ENCODE measurements at regions not wholly inside any gene's neighbourhood (a gene's known extent, or its start where the extent isn't known, plus 50 kb on each side); places are given as distances from the start of the nearest gene placed in this dataset.

DNA sequence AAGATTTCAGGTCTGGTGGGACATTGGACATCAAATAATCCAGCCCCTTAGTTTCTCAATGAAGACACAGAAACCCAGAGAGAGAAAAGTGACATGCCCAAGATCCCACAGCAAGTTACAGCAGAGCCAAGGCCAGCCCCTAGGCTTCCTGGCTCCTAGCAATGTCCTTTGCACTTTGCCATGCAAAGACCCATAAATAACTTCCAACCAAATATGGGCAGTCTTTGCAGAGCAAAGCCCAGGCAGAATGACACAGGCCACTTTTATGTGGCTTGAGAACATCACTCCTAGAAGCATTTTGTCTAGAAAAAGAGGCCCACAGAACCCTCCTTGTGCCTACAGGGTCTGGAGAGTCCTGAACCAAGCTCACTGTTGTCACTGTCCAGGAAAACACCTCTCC lies 78.1 kb upstream of the ATP6AP2 start:
- Mint-ChIP-seq H3K4me3 (no peak overlapping the region), H3K36me3 (ENCODE audit: low read depth) (no peaks in the 10 kb centered on the region), H3K27me3 (peaks cover 61% of the 10 kb centered on the region), H3K4me1 (ENCODE audit: low read depth) (no peaks in the 10 kb centered on the region), H3K9me3 (no peaks in the 10 kb centered on the region), H3K27ac (no peak overlapping the region)
- no peak for DNase-seq

- H3K4me3 Mint-ChIP-seq, result no peak overlapping the region
- no peaks in the 10 kb centered on the region for H3K36me3 Mint-ChIP-seq (ENCODE audit: low read depth)
- no peak overlapping the region for H3K27ac Mint-ChIP-seq
- no peaks in the 10 kb centered on the region for H3K9me3 Mint-ChIP-seq
- H3K4me1 Mint-ChIP-seq (ENCODE audit: low read depth), result no peaks in the 10 kb centered on the region
- DNase-seq, result no peak
- peaks cover 63% of the 10 kb centered on the region for H3K27me3 Mint-ChIP-seq
Measured at GRCh38 chrX:40501164-40501855, 79.5 kb upstream of the ATP6AP2 start.

DNA sequence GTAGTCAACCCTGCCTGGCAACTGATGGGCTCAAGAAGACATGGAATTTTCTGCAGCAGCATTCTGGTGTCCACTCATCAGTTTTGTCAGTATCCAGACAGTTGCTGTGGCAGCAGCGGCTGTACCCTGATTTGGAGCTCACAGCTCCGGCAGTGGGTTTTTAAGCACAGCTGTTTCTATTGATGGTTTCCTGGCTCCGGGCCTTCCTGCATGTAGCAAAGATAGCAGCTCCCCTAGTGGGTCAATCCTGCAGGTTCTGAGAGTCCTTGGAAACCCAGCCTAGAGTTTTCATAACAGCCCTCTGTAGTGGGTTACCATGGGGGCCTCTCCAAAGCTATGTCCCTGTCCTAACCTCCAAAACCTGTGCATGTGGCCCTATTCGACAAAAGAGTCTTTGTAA lies 84.0 kb upstream of the ATP6AP2 start:
- Mint-ChIP-seq H3K27ac (no peak overlapping the region), H3K9me3 (no peaks in the 10 kb centered on the region), H3K36me3 (ENCODE audit: low read depth) (no peaks in the 10 kb centered on the region), H3K4me3 (no peak overlapping the region), H3K4me1 (ENCODE audit: low read depth) (no peaks in the 10 kb centered on the region), H3K27me3 (peaks cover 67% of the 10 kb centered on the region)
- no peak for DNase-seq

GRCh38 chrX:40495659-40496058 lies 85.1 kb upstream of the ATP6AP2 start:
- Mint-ChIP-seq H3K27me3 (peaks cover 64% of the 10 kb centered on the region), H3K36me3 (ENCODE audit: low read depth) (no peaks in the 10 kb centered on the region), H3K27ac (no peak overlapping the region), H3K4me3 (no peak overlapping the region), H3K9me3 (no peaks in the 10 kb centered on the region), H3K4me1 (ENCODE audit: low read depth) (no peaks in the 10 kb centered on the region)
- no peak for DNase-seq

DNA sequence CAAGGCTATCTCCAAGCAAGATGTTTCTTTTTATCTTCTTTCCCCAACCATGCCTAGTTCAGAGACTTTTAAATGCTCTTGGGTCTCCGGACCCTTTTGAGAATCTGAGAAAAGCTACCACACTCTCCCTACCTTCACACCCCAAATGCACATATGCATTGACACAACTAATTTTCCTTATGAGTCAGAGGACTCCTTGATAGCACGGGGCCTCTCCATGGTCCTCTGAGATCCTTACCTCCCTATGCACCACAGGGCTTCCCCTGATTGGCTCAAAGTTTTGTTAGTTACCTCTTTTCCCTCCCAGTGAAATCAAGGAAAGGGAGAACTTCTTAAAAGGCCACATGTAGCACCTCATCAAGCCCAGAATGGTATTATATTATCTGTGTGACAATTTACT lies 86.8 kb upstream of the ATP6AP2 start:
- H3K27ac Mint-ChIP-seq, result no peak overlapping the region
- no peaks in the 10 kb centered on the region for H3K9me3 Mint-ChIP-seq
- no peaks in the 10 kb centered on the region for H3K36me3 Mint-ChIP-seq (ENCODE audit: low read depth)
- DNase-seq, result no peak
- H3K27me3 Mint-ChIP-seq, result peaks cover 72% of the 10 kb centered on the region
- H3K4me1 Mint-ChIP-seq (ENCODE audit: low read depth), result no peaks in the 10 kb centered on the region
- no peak overlapping the region for H3K4me3 Mint-ChIP-seq

DNA sequence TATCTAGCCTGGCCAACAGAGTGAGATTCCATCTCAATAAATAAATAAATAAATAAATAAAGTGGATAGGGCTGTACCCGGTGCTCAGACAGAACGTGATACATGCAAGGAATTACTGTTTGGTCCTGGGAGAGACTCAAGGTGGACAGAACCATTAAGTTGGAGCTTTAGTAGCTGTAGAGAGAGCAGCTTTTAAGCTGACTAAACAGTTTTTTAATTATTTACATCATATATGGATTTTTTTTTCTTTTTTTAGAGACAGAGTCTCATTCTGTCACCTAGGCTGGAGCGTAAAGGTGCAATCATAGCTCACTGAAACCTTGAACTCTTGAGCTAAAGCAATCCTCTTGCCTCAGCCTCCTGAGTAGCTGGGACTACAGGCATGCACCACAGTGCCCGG lies 92.5 kb upstream of the ATP6AP2 start:
- no peak overlapping the region for H3K27ac Mint-ChIP-seq
- peaks cover 3% of the 10 kb centered on the region for H3K4me1 Mint-ChIP-seq (ENCODE audit: low read depth)
- no peak overlapping the region for H3K4me3 Mint-ChIP-seq
- H3K36me3 Mint-ChIP-seq (ENCODE audit: low read depth), result no peaks in the 10 kb centered on the region
- peaks cover 6% of the 10 kb centered on the region for H3K9me3 Mint-ChIP-seq
- no peak for DNase-seq
- peaks cover 46% of the 10 kb centered on the region for H3K27me3 Mint-ChIP-seq

GRCh38 chrX:40485973-40486372 lies 94.8 kb upstream of the ATP6AP2 start:
- Mint-ChIP-seq H3K27me3 (peaks cover 47% of the 10 kb centered on the region), H3K36me3 (ENCODE audit: low read depth) (no peaks in the 10 kb centered on the region), H3K4me3 (no peak overlapping the region), H3K4me1 (ENCODE audit: low read depth) (peaks cover 3% of the 10 kb centered on the region), H3K9me3 (peaks cover 6% of the 10 kb centered on the region), H3K27ac (no peak overlapping the region)
- no peak for DNase-seq

- no peak for DNase-seq
- H3K4me1 Mint-ChIP-seq (ENCODE audit: low read depth), result peaks cover 3% of the 10 kb centered on the region
- H3K9me3 Mint-ChIP-seq, result peaks cover 6% of the 10 kb centered on the region
- H3K27me3 Mint-ChIP-seq, result peaks cover 49% of the 10 kb centered on the region
- H3K4me3 Mint-ChIP-seq, result no peak overlapping the region
- no peaks in the 10 kb centered on the region for H3K36me3 Mint-ChIP-seq (ENCODE audit: low read depth)
- H3K27ac Mint-ChIP-seq, result no peak overlapping the region
Measured at GRCh38 chrX:40485102-40485826, 95.5 kb upstream of the ATP6AP2 start.

DNA sequence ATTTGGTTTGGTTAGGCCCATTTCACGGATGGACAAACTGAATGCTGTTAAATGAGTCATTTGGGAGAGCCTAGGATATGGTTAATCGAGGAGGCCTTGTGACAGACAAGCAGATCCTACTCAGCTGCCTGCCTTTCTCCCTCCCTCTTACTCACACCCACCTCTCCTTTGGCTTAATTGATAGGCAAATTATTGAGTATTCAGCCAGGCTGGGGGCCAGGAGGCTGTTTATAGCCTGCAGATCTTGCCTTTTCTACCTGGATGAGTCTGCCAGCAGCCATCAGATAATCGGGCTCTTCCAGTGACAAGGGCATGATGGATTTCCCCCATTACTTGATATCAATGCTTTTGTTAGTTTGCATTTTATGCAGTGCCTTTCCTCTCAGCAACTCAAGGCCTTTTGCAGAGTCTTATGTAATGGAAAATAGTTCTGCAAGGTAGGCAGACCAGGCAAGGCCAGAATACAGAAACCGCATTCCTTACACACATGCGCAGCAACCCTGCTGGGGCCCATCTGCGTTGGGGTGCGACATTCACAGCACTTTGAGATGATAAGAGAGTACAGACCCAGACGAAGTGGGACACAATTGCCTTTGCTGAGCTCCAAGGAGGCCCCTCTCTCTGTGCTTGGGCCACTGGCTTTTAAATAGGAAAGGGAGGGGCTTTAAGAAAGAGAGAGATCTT lies 96.2 kb upstream of the ATP6AP2 start:
- Mint-ChIP-seq H3K36me3 (ENCODE audit: low read depth) (no peaks in the 10 kb centered on the region), H3K27me3 (peaks cover 50% of the 10 kb centered on the region), H3K9me3 (peaks cover 6% of the 10 kb centered on the region), H3K27ac (no peak overlapping the region), H3K4me3 (no peak overlapping the region), H3K4me1 (ENCODE audit: low read depth) (peaks cover 3% of the 10 kb centered on the region)
- DNase-seq, result no peak

GRCh38 chrX:40483502-40483901 lies 97.3 kb upstream of the ATP6AP2 start:
- Mint-ChIP-seq H3K27ac (no peak overlapping the region), H3K4me3 (no peak overlapping the region), H3K36me3 (ENCODE audit: low read depth) (no peaks in the 10 kb centered on the region), H3K9me3 (peaks cover 6% of the 10 kb centered on the region), H3K4me1 (ENCODE audit: low read depth) (peaks cover 3% of the 10 kb centered on the region), H3K27me3 (peaks cover 52% of the 10 kb centered on the region)
- no peak for DNase-seq

GRCh38 chrX:40479777-40480318 lies 100.9 kb upstream of the ATP6AP2 start:
- Mint-ChIP-seq H3K27ac (no peak overlapping the region), H3K36me3 (ENCODE audit: low read depth) (no peaks in the 10 kb centered on the region), H3K27me3 (peaks cover 68% of the 10 kb centered on the region), H3K4me3 (no peak overlapping the region), H3K4me1 (ENCODE audit: low read depth) (peaks cover 11% of the 10 kb centered on the region), H3K9me3 (no peaks in the 10 kb centered on the region)
- no peak for DNase-seq

DNA sequence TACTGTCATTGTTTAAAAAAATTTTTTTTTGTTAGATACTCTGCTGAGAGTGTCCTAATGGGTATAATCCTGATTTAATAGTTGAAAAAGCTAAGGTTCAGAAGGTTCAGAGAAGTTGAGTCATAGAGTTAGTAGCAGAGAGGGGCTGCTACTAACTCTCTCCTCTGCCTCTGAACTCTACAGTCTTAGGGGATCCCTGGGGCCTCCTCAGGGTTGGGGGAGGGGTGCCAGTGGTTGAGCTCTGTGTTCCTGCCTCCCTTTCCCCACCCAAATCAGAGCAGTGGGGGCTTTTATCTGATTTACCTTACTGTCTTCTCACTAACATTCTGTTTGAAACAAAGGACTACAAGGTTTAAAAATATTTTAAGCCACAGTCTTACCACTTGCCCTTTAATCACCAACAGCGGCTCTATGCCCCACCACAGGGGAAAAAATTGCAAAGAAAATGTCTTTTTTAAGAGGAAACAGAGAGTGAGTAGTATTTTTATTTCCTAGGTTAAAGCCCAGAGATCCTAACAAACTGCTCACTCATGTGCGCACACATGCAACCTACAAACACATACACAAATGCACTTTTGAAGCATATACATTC lies 102.2 kb upstream of the ATP6AP2 start:
- no peak overlapping the region for H3K4me3 Mint-ChIP-seq
- H3K9me3 Mint-ChIP-seq, result no peaks in the 10 kb centered on the region
- DNase-seq, result no peak
- no peaks in the 10 kb centered on the region for H3K36me3 Mint-ChIP-seq (ENCODE audit: low read depth)
- H3K27me3 Mint-ChIP-seq, result peaks cover 74% of the 10 kb centered on the region
- no peak overlapping the region for H3K27ac Mint-ChIP-seq
- peaks cover 12% of the 10 kb centered on the region for H3K4me1 Mint-ChIP-seq (ENCODE audit: low read depth)

GRCh38 chrX:40476958-40477357 lies 103.8 kb upstream of the ATP6AP2 start:
- no peaks in the 10 kb centered on the region for H3K9me3 Mint-ChIP-seq
- peaks cover 23% of the 10 kb centered on the region for H3K4me1 Mint-ChIP-seq (ENCODE audit: low read depth)
- H3K27me3 Mint-ChIP-seq, result peaks cover 76% of the 10 kb centered on the region
- no peak for DNase-seq
- H3K27ac Mint-ChIP-seq, result no peak overlapping the region
- no peak overlapping the region for H3K4me3 Mint-ChIP-seq
- no peaks in the 10 kb centered on the region for H3K36me3 Mint-ChIP-seq (ENCODE audit: low read depth)

- H3K27ac Mint-ChIP-seq, result no peak overlapping the region
- H3K27me3 Mint-ChIP-seq, result peaks cover 73% of the 10 kb centered on the region
- H3K36me3 Mint-ChIP-seq (ENCODE audit: low read depth), result no peaks in the 10 kb centered on the region
- H3K4me1 Mint-ChIP-seq (ENCODE audit: low read depth), result peaks cover 25% of the 10 kb centered on the region
- H3K4me3 Mint-ChIP-seq, result no peak overlapping the region
- H3K9me3 Mint-ChIP-seq, result no peaks in the 10 kb centered on the region
- no peak for DNase-seq
Measured at GRCh38 chrX:40474645-40475044, 106.1 kb upstream of the ATP6AP2 start.
